ENCODE measurements at regions not wholly inside any gene's neighbourhood (a gene's known extent, or its start where the extent isn't known, plus 50 kb on each side); places are given as distances from the start of the nearest gene placed in this dataset.

GRCh38 chr13:105543742-105544141, 991.7 kb downstream of the EFNB2 start:
- no peak overlapping the region for H2AK5ac ChIP-seq (ENCODE audit: low read depth, low read length)
- no peak overlapping the region for H2BK5ac ChIP-seq (ENCODE audit: low read depth, low read length, poor library complexity, severe bottlenecking)
- no peak overlapping the region for H3K4me3 ChIP-seq (ENCODE audit: insufficient read depth, low read depth, low read length)
- no peak overlapping the region for H4K8ac ChIP-seq (ENCODE audit: low read depth in 2 of 2, low read length in 2 of 2)
- intact Hi-C loops (cut with micrococcal nuclease): no loop called here
- no CpG with 5 or more reads among the region's 2 CpGs for WGBS, 2 experiments (ENCODE audit: extremely low coverage in 2 of 2, insufficient read length in 1 of 2)
- H3K9ac ChIP-seq (ENCODE audit: low read depth, low read length): no peak overlapping the region
- H3K9me1 ChIP-seq (ENCODE audit: insufficient read depth, low read length): no peaks in the 10 kb centered on the region
- H3K18ac ChIP-seq (ENCODE audit: low read depth, low read length): no peak overlapping the region
- no peaks in the 10 kb centered on the region for H4K20me1 ChIP-seq (ENCODE audit: insufficient read depth, low read length)
- H3K4me2 ChIP-seq (ENCODE audit: low read depth, low read length): no peak overlapping the region
- no peak overlapping the region for H3K4ac ChIP-seq (ENCODE audit: low read depth, low read length)
- H3K36me3 ChIP-seq (ENCODE audit: control insufficient read depth, insufficient read depth, low read length): no peaks in the 10 kb centered on the region
- POLR2A ChIA-PET (ENCODE audit: unreplicated experiment): no interaction called here
- H3K27ac ChIP-seq (ENCODE audit: insufficient read depth, low read length): no peak overlapping the region
- H2BK120ac ChIP-seq (ENCODE audit: low read depth, low read length): no peak overlapping the region
- CTCF ChIA-PET: no interaction called here
- no peak overlapping the region for H4K5ac ChIP-seq (ENCODE audit: low read depth, low read length)
- no peak overlapping the region for H2BK20ac ChIP-seq (ENCODE audit: low read depth, low read length)
- H3K9me3 ChIP-seq (ENCODE audit: control insufficient read depth, insufficient read depth, low read length): no peaks in the 10 kb centered on the region
- no peak overlapping the region for H4K91ac ChIP-seq (ENCODE audit: insufficient read depth, low read depth, low read length)
- no peak overlapping the region for H3K14ac ChIP-seq (replicated peaks; ENCODE audit: low read depth, low read length)
- H2BK15ac ChIP-seq (ENCODE audit: low read depth, low read length): no peak overlapping the region
- no peaks in the 10 kb centered on the region for H3K79me1 ChIP-seq (ENCODE audit: low read depth in 1 of 2, low read length in 2 of 2)
- H3K56ac ChIP-seq (ENCODE audit: extremely low read depth, insufficient read depth, low read length): no peak overlapping the region
- H2AK9ac ChIP-seq (replicated peaks; ENCODE audit: low read depth, low read length, poor library complexity): no peak overlapping the region
- H3K23ac ChIP-seq (ENCODE audit: low read depth, low read length): no peak overlapping the region
- no peak overlapping the region for H2AFZ ChIP-seq (replicated peaks; ENCODE audit: low read length, poor library complexity)
- in situ Hi-C loops (cut with MboI; ENCODE audit: low sequenced_read_pairs): no loop called here
- H3K4me1 ChIP-seq (ENCODE audit: control insufficient read depth, insufficient read depth, low read length): no peaks in the 10 kb centered on the region
- ATAC-seq (ENCODE audit: low read depth): no peak
- dilution Hi-C loops (cut with HindIII; ENCODE audit: low sequenced_read_pairs, unreplicated experiment): no loop called here
- no TSS peak for BruUV-seq (replicated peaks)
- no peak for TF ChIP-seq MXI1 (IDR thresholded peaks at IDR 0.05; ENCODE audit: borderline replicate concordance, low read depth, low read length)
- no peak for TF ChIP-seq SMC3 (IDR thresholded peaks at IDR 0.05; ENCODE audit: low read depth, low read length)
- no peak for TF ChIP-seq ELK1 (IDR thresholded peaks at IDR 0.05; ENCODE audit: borderline replicate concordance, low read depth, low read length)
- TF ChIP-seq RAD21 (IDR thresholded peaks at IDR 0.05; ENCODE audit: low read length): no peak
- TF ChIP-seq CTCF (conservative IDR thresholded peaks at IDR 0.05; ENCODE audit: low read depth, low read length): no peak
- TF ChIP-seq FOS (IDR thresholded peaks at IDR 0.05; ENCODE audit: low read depth, low read length): no peak
- TF ChIP-seq RCOR1 (IDR thresholded peaks at IDR 0.05; ENCODE audit: insufficient replicate concordance, low read length): no peak
- TF ChIP-seq RFX5 (IDR thresholded peaks at IDR 0.05; ENCODE audit: low read depth, low read length): no peak
- no peak for TF ChIP-seq NFE2L2 (IDR thresholded peaks at IDR 0.05; ENCODE audit: low read depth, low read length)
- TF ChIP-seq BHLHE40 (IDR thresholded peaks at IDR 0.05; ENCODE audit: low read depth, low read length): no peak
- TF ChIP-seq CHD1 (IDR thresholded peaks at IDR 0.05; ENCODE audit: low read depth, low read length): no peak
- no peak for TF ChIP-seq MAFK (IDR thresholded peaks at IDR 0.05; ENCODE audit: low read depth, low read length)
- no peak for TF ChIP-seq USF2 (IDR thresholded peaks at IDR 0.05; ENCODE audit: low read depth, low read length)
- no peak for TF ChIP-seq CEBPB (IDR thresholded peaks at IDR 0.05; ENCODE audit: low read depth, low read length)
- TF ChIP-seq POLR2A (IDR thresholded peaks at IDR 0.05; ENCODE audit: low read depth, low read length): no peak
- TF ChIP-seq MAZ (IDR thresholded peaks at IDR 0.05; ENCODE audit: borderline replicate concordance, low read depth, low read length): no peak
- DNase-seq: no peak
- H3K27me3 ChIP-seq (ENCODE audit: control insufficient read depth, insufficient read depth, low read length): no peaks in the 10 kb centered on the region

Data from IMR-90 (cell line).